HG02981 (cell line): ENCODE measurements at regions not wholly inside any gene's neighbourhood (a gene's known extent, or its start where the extent isn't known, plus 50 kb on each side); places are given as distances from the start of the nearest gene placed in this dataset.
"Not testable (repeated sequence)": the region's sequence is repeated elsewhere in the genome, so short reads cannot be mapped to it uniquely, and the experiment has no call there.

Experiments
- ATAC-seq: cut with Tn5 transposase; IDR thresholded peaks from one replicate; pipeline ENCODE4 v1.9.1; 2021; ENCODE audit warnings: mild to moderate bottlenecking, moderate library complexity; ENCODE audit not compliant: unreplicated experiment

DNA sequence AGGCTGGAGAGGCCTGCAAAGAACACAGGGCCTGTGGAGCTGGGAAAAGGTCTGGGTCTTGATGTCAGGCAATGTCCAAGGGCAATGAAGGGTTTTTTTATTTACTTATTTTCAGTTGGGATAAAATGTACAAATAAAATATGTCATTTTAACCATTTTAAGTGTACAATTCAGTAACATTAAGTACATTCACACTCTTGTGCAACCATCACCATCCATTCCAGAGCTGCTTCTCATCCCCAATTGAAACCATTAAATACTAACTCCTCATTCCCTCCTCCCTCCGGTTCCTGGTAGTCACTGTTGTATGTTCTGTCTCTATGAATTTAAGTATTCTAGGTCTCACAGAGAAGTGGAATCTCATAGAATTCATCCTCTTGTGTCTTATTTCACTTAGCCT is 444.7 kb downstream of the HS3ST3B1 start:
- no peak for ATAC-seq

DNA sequence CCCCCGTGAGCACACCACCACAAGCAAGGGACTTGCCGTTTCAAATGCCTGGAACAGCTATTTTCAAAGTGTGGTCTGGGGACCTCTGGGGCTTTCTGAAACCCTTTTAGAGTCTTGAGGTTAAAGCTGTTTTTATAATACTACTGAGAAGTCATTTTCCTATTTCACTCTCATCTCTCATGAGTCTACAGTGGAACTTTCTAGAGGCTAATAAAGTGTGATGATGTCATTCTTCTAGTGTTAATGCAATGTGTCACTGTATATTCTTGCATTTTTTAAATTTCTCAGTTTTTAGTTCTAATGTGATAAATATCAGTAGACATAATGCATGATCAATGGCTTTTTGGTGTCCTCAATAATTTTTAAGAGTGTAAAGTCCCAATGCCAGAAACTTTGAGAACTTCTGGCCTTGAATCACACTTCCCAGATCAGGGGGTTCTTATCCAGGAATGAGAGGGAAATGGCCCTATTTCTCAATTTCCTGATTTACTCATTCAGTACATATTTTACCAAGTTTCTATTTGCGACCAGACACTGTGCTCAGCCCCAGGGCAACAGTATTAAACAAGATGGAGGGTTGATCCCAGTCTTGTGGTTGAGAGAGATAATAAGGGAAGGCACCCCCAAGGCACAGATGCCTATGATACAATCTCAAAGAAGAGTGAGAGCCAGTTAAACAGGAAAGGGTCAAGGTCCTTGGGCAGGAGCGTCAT is 444.0 kb downstream of the HS3ST3B1 start:
- peak; percentile 39 for ATAC-seq

DNA sequence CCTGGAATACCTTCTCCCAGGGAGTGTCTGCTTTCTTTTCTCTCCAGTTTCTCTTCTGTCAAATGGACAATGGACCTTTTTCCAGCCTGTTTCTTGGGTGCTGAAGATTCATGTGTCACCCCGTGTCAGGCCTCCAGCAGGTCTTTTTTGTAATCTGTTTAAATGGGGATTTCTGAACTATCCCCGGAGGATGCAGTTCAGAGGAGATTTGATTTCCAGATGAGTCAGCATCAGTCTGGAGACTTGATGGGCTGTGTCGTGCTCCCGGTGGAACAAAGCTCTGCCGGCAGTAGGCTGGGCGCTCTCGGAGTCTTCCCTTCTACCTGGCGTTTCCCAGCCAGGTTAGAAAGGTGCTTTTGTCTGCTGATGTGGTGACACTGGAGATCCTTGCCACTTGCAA is 440.6 kb downstream of the HS3ST3B1 start:
- ATAC-seq, result no peak

DNA sequence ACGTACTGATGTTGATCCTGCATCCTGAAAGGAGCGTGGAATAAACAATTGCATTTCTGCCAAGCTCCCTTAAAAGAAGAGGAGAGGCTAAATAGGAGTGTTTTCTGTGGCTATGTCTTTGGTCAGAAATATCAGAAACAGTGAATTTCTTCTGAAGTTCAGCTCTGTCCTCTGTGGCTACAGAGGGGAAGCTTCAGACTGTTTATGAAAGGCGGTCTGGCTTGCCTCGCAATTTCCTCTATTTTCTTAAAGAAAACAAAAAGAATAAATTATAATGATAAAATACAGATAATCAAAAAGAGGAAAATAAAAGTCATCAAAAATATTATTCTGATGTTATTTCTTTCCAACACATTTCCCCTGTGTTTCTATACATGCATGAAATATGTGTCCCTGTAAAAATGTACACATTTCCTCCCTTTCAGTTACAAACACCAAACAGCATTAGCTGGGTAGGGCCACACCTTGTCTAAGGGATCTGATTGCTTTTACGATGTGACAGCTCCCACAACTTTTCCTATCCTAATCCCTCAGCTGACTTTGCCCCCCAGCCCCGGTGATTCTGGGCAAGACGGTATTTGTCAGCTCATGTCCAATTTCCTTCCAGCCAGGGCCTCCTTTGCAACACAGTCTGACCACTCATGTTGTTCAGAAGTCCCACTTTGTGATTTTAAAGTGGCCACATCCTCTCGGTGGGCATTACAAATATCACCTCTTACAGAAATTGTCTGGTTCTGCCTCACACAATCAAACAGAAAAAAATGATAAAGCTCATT is 439.0 kb downstream of the HS3ST3B1 start:
- no peak for ATAC-seq

DNA sequence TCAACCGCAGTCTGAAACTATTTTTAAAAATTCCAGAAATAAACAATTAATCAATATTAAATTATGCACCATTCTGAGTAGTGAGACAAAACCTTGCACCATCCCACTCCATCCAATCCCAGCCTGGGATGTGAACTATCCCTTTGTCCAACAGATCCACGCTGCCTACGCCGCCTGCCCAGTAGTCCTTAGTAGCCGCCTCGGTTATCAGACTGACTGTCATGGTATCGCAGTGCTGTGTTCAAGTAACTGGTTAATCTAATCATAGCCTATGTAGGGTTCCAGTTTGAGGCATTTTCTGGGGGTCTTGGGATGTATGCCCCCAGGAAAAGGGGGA is 437.7 kb downstream of the HS3ST3B1 start:
- no peak for ATAC-seq

DNA sequence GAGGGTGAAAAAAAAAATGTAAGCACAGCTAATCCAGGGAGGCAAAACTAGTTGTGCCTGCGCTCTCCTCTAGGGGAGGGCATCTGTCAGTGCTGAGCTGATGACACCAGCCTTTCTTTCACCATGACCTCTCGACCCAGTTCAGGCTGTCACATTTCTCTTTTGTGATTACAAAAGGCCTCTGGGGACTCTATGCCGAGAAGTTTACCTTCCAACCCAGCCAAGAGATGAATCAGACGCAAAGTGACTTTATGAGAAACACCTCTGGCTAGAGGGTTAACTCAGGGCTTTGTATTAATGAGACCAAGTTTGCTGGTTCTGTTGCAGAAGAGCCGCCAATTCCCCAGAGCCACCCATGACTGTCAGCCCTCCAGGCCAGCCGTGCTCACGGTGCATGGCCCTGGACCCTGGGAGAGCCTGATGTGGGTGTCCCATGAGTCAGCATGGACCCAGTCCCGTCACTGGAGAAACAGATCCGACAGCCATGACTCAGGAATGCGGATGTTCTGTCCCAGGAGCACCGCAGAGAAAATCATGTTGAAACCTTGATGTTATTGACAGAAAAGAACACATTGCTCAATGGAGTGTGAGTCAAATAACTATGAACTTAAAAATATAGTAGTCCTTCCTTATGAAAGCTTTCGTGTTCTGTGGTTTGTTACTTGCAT is 437.2 kb downstream of the HS3ST3B1 start:
- ATAC-seq, result peak; percentile 78

DNA sequence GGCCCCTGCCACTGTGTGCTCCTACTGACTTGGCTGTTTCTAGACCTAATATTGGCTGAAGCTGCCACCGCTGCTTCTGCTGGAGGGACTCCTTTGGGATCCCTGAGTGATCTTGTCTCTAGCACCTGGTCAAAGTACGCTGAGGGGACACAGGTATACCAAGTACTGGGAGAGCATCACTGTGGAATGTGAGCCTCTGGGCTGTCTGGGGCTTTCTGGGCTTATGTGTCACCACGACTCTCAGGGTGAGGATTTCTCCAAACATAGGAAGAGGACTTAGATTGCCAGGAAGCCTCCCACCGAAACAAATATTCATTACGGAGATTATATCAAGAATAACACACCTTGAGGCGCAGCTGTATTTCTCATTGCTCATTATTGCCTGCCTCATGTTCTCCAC is 435.8 kb downstream of the HS3ST3B1 start:
- ATAC-seq, result no peak

DNA sequence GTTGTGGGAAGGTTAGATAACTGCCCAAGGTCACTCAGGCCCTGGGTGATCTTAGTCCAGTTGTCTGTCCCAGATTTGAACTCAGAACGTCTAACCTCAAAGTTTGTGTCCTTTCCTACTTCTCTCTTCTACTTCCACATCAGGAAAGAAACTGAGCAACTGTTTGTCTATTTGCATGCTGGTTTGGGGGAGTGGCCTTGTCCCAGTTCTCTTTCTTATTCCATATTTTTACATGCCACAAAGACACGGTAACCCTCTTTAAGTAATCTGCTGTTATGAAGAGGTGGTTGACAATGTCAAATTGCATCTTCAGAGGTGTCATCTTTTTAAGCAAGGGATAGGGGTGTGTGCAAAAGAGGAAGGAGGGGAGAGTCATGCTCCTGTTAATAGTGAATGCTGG is 432.5 kb downstream of the HS3ST3B1 start:
- ATAC-seq, result no peak

DNA sequence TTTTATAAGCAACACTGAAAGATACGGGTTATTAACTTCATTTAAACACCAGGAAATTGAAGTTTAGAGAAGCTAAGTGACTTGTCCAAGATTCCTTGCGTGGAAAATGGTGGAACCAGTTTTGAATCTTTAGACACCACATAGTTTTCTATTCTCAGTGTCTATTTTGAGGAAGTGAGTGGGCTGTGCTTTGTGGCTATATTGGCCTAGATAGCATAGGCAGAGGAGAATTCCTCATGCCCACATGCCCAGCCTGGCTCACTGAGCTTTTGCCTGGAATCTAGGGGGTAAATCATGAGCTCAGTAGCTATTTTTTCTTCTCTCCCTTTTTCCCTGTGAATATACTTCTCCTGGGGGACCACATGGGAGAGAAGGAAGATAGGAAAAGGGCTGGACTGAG is 431.3 kb downstream of the HS3ST3B1 start:
- ATAC-seq, result no peak

DNA sequence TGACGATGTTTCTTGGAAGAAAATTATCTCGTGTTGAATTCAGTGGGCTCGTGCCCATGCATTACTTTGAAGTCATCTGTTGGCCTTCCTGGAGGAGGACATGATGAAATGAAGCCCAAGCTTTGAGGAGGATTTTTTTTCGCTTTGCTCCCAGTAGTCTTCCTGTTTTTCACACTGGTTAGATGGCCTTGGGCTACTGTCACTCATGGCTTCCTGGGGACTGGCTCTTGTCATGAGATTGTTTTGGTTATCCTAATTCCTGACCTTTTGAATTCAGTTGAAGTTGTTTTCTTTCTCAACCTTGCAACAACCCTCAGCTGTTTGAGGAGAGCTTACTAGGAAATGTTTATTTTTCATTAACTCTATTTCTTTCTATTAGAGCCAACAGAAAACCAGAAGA is 430.7 kb downstream of the HS3ST3B1 start:
- ATAC-seq, result no peak

DNA sequence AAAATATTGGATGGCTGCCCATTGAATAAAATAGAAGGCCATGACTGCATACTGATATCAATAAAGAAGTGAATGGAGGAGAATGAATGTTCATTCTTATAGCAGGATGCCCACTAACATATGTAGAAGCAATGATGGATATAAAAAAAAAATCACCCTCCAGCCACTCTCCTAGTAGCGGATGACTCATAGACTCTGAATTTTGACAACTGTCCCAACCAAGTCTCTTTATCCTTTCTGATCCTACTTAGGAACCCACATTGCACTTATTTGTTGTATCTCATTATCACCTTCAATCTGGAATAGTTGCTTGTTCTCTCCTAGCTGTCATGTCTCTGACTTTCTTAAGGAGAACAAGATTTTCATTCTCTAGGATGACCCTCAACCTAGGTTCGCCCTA is 429.9 kb downstream of the HS3ST3B1 start:
- no peak for ATAC-seq

DNA sequence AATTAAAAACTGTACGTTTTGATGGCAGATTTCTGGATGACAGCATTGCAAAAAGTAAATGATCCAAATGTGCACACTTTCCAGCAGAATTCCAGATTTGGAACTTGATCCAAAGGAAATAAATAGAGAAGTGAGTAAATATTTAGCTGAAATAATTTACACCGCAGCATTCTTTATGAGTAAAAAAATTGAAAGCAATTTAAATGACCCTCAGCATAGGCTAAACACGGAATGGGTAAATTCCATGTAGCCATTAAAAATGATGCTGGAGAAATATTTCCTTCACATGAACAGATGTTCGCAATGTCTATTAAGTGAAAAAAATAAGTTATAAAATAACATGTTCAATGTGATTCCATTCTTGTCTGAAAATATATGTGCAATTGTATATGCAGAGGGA is 424.8 kb downstream of the HS3ST3B1 start:
- ATAC-seq, result no peak

DNA sequence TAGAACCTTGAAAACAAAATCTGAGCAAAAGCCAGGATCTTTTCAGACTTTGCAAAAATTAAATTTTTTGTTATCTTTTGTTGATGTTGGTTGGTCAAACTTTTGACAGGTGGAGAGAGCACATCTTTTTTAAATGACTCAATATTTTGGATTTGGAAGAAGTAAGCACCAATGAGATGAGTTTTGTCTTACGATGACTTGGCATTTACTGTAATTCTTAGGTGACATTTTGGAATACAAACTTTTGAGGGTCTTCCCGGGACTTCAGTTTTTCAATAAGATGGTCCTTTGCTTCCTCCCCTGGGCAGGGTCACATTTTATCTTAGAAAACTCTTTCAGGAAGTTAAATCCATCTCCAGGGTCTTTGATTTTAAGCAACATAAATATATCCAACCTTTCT is 423.9 kb downstream of the HS3ST3B1 start:
- no peak for ATAC-seq

DNA sequence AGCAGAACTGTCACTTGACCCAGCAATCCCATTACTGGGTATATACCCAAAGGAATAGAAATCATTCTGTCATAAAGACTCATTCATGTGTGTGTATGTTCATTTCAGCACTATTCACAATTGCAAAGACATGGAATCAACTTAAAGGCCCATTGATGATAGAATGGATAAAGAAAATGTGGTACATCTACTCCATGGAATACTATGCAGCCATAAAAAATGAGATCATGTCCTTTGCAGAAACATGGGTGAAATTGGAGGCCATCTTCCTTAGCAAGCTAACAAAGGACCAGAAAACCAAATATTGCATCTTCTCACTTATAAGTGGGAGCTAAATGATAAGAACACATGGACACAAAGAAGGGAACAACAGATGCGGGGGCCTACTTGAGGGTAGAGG is 422.5 kb downstream of the HS3ST3B1 start:
- ATAC-seq, result not testable (repeated sequence)

DNA sequence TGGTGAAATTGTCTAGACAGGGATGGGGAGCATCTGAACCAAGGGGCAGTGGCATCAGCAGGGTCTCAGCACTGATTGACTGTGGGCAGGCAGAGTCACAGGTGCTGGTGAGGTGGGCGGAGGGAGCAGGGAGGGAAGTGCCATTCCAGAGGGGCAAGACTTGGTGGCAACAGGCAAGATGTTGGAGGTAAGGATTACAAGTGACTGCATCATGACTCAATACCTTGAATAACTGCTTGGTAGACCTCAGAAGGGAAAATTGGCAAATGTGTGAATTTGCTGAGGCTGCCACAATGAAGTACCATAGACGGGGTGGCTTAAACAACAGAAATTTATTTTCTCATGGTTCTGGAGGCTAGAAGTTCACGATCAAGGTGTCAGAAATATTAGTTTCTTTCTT is 419.1 kb downstream of the HS3ST3B1 start:
- ATAC-seq, result no peak

DNA sequence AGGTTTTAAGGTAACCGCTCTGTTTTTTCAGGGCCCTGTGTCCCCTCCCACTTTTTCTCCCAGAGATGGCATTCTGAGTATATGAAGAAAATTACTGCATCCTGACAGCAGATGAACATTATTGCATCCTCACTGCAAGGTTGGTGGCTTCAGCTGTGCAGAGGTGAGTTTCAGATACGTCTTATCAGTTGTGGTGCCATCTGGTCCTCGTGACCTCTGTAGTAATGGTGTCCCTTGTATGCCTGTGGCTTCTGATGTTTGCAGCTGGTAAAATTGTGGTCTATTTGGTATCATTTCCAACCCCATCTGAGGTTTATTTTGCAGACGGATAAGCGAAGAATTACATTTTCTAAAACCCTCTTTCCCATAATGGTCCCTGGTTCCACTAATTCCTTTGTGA is 417.0 kb downstream of the HS3ST3B1 start:
- ATAC-seq, result no peak

DNA sequence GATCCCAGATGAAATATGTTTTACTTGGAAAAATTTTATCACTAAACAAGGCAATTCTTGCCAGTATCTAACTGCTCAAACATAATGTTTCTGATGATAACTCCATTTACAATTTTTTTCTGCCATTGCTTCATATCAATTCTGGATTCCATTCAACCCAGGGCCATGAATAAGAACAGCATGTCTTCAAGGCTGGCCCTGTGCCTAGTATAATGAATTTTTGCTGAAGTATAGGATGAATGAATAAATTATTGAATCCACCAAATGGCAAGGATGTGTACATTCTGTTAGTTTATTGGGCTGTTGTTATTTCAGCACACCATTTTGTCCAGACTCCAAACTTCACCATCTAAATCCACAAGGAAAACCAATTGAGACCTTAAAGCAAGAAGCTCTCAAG is 414.7 kb downstream of the HS3ST3B1 start:
- ATAC-seq, result no peak

DNA sequence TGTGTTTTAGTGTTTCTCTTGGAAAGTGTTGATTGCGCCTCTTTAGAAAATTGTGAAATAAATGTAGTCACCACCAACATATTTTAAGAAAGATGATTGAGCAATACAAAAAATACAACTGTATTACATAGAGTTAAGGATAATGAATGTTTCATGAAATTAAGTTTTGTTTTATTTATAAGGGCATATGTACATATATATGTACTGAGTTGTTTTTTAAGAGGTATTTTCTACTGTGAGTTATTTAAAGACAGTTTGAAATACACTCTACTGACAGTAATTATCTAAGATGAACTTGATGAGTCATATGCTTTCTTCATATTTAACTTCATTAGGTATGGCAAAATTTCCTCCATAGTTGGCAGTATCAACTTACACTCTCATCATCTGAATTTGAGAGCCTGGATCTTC is 411.7 kb downstream of the HS3ST3B1 start:
- no peak for ATAC-seq

DNA sequence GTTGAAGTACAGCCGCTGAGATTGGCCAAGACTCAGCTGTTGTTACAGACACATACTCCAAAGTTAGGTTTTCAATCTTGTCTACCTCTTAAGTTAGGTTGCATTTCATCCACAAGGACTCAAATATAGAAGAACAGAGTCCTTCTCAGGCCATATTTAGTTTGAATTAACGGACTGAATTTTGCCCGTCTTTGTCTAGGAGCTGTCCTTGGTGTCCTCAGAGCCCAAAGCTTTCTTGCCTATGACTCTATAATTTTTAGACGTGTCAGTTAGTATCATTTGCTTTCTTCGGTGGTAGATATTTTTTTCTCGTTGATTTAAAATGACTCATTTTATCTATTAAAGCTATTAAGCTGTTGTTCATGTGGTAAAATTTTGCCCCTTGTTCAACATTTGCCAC is 403.2 kb downstream of the HS3ST3B1 start:
- ATAC-seq, result no peak

DNA sequence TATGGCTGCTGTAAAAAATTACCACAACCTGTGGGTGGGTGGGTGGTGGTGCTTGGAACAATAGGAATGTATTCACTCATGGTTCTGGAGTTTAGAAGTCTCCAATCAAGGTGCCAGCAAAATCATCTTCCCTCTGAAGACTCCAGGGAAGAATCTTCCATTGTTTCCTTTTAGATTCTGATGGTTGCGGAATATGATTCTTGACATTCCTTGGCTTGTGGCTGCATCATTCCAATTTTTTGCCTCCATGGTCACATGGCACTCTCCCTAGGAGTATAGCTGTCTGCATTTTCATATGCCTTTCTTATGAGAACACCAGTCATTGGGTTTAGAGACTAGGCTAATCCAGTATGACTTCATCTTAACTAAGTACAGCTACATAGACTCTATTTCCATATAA is 401.0 kb downstream of the HS3ST3B1 start:
- ATAC-seq, result no peak

DNA sequence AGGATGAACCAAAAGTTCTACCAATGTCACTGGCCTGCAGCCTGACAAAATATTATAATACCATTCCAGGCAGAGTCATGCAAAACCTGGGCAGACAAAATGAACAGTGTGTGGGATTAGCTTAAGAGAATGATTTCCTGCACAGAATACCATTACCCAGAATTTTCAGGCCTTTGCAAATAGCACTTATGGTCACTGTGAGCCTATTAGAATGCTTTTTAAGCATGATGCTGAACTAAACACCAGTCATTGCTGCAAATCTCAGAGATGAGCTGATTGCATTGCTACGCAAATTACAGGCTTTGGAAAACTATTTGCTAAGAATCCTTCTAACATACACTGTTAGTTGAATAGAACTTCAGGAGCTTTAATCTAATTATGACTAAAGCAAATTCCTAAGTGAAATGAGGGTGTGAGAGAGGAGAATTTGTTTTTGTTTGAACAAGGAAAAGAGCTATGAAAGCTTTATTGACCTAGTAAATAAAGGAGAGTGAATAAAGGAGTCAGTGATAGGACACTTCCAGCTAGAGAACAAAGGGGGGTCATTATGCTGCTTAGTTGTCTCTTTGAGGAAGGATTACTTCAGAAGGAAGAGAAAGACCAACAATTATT is 398.8 kb downstream of the HS3ST3B1 start:
- no peak for ATAC-seq

DNA sequence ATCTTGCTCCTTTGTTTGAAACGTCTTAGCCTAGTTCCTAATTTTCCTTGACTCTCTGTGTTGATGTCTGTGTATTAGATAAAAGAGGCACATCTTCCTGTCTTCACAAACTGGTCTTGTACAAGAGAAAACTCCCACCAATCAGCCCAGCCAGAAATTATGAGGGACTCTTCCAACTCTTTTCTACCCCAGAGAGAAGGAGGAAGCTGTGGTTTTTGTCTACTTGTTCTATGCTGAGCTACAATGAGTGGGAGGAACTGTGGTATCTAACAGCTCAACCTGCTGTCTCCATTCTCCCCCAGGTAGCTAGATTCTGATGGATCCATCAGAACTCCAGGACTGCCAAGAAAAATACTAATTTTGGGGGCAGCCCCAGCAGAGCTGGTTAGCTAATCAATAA is 392.5 kb downstream of the HS3ST3B1 start:
- ATAC-seq, result no peak
